NCI-H524 (cell line): ENCODE measurements at regions not wholly inside any gene's neighbourhood (a gene's known extent, or its start where the extent isn't known, plus 50 kb on each side); places are given as distances from the start of the nearest gene placed in this dataset.
A peak's percentile ranks its signal among the peaks of the same experiment; 100 is the strongest.

Experiments used
- DNase-seq, 2 experiments: peaks; one replicate each; lab custom pipeline; 2025; lab: John Stamatoyannopoulos, UW

DNA sequence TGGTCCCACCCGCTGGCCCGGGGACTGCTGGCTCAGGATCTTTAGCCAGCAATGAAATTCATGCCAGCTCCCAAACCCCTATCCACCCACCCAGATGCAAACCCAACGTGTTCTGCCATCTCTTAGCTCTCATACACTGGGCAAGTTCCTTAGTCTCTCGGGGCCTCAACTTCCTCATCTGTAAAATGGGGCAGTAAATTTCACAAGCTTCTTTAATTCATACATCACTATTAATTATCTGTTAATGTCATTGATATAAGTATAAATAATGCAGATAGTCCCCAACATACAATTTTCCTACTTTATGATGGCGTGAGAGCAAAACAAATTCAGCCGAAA is 398.7 kb downstream of the SOX9 start:
- no peak for DNase-seq

DNA sequence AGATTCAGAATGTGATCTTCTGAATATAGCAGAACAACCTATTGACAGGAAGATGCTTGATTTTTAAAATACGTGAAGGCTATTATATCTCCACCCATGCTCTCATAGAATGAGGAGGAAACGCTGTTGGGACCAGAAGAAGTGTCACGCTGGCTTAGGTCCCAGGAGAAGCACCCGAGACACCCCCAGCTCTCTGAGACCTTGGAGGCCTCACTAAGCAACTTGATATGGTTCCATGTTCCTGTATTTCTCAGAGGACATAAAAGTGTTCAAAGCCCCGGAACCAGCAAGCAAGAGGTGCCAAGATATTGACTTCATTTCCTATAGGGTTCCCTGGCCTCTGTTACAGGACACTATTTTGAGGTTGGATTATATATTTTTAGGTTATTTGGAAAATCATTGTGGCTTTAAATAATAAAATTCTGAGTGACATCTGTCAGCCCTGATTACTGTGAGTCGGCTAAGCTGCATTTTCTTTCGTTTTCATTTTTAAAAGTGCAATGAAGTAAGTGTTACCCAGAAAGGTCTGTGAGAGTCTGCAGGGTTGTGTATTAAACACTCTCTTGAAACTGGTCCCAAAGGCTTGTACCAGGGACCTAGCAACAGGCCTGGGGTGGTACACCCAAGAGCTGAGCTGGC is 400.0 kb downstream of the SOX9 start:
- DNase-seq, result no peak

DNA sequence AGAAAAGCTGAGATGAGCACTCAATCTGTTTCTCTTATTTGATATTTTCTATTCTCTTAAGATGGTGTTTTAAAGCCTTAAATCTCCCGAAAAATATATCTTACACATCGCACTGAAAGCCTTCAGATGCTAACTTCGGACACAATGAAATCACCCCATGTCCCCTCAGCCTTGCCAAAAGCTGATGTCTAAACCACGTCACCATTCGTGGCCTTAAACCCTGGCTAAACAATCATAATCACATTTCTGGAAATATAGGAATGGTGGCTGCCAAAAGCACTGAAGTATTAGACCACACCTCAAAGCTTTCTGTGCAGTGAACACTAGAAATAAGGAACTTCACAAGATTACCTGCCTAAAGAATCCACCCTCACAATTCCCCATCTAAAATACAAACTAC is 402.7 kb downstream of the SOX9 start:
- no peak for DNase-seq

DNA sequence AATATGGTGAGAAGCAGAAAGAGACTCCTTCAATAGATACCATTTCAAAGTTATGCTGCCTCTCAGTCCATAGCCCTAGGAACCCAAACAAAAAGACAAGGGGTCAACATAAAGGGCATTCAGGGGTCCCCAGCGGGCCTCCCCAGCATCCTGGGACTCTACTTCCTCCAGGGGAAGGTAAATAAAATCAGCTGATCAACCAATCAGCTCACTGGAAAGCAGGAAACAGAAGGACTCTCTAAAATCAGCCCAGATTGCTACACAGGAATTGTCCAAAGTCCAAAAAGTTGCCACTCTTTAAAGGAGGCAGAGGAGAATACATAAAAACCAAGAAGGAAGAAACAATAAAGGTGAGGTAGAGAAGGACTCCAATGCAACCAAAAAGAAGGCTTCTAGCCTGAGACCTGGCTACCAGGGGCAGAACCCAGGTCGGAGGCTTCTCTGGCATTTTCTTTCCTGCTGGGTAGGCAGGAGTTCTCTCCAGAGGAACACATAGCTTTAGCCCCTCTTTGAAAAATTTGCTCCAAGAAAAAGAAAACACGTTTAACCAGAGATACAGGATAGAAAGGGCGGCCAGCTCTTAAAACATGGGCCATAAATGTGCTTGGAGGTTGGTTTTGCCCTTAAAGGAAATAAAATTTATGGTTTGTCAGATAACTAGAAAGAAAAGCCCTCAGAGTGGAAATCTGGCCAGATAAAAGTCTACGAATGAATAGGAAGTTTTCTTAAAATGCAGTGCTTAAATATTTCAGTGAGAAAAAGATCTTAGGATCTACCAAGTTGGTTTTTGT is 404.6 kb downstream of the SOX9 start:
- DNase-seq, result no peak

DNA sequence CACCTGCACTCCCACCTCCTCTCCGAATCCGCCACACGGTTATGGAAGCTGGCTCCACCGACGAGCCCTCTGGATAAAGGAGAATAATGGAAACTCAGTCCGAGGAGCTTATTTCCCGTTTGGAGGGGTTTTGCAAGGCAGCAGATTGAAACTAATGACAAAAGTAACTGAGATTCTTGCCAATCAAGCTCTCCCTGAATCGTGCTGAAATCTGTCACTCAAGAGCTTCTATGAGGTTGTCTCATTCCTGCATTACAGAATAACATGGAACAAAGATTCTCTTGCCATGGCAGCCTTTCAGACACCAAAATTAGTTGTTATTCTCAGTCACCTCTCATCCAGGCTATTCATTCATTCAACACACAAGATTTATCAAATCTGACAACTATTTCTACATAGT is 405.9 kb downstream of the SOX9 start:
- DNase-seq, result no peak

DNA sequence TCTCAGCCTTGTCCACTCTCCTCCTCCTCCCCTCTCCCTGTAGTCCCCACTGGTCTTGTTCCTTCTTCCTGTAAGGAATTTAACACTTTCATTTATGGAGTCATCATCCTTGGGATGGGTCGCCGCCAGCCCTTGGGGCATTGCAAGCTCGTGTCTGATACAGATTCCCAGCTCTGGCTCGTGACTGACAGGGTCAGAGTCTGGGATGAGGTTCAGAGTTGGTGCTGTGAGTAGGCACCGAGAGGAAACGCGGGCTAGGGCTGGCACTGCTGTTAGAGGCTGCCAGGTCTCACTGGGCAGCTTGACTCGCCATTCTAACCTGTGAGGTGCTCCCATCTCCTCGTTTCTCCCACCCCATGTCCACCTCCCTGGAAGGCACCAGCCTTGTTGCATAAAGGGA is 407.0 kb downstream of the SOX9 start:
- no peak for DNase-seq

DNA sequence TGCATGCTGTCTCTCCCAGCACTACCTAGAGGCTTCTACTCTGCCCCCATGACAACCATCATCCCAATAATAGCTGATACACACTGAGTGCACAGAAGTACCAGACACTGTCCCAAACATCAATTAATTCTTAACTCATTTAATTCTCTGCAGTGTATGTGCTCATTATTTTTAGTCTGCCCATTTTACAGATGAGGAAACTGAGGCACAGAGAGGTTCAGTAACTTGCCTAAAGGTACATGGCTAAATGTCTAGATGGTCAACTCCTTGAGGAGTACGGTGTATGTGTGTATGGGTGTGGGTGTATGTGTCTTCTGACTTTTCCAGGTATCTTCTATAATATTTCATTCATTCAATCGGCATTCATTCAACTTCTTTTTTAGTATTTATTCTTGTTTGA is 407.9 kb downstream of the SOX9 start:
- DNase-seq, result no peak

DNA sequence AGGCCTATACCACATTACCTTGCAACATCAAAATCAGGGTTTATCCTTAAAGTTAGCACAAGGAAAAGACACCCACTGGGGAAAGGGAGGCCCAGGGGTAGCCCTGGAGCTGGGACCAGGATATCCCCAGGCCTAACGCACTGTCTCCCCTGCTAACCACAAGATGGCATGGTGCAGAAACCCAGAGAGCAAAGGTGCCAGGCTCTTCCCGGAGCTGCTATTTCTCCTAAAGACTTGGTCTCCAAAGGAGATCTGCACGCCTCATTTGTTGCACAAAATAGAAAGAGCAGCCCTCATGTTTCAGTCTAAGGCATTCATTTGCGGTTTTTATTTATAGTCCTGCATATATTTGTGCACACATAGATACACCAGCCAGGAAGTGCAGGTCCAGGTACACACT is 408.6 kb downstream of the SOX9 start:
- peak in 1 of 2 experiments; percentile 25 for DNase-seq

DNA sequence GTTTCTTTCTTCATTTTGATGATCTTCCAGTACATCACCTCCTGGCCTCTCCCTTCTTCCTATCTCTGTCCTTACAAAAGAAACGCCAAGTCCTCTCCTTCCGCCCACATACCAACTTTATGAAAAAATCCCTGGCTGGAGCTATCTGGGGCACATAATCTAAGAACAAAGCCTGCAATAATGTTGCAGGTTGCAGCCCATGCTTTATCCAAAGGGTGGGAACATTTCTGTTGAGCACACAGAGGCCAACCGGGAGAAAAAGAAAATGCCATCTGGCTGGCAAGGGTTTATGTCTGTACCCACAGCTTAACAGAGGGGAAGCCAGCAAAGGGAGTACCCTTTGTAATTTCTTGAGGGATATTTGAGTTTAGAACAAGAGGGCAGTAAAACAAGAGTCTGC is 409.6 kb downstream of the SOX9 start:
- DNase-seq, result peak; percentile 6 to 46

DNA sequence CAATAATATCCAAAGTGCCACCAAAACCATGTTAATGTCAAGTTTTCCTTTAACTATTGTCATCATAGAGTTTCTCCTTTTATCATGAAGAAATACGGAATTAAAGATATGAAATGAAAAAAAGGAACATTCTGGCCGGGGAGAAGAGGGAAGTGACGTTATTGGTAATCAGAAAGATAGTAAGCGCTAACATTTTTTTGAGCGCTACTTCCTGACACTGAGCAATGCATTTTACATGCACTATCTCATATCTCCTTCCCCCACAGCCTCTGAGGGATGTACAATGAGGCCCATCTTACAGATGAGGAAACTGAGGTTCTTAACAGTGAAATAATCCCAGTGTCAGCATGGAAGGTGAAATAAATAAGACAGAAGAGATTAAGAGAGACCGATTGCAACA is 410.9 kb downstream of the SOX9 start:
- DNase-seq, result no peak

DNA sequence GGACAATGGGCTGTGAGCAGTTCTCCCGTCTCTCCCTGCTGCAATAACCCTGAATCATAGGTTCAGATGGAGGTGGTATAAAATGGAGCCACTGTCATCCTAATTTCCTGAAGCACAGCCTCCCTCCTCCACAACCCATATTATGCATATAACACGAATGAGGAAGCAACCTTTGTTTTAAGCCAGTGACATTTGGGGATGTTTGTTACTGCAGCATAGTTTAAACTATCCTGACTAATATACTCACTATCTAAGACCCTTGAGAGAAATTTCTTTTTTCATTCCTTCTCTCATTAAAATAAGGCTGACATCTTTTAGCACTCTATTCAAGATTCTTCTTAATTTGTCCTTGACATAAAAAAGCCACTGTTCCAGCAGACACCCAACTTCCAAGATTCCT is 413.4 kb downstream of the SOX9 start:
- DNase-seq, result no peak

DNA sequence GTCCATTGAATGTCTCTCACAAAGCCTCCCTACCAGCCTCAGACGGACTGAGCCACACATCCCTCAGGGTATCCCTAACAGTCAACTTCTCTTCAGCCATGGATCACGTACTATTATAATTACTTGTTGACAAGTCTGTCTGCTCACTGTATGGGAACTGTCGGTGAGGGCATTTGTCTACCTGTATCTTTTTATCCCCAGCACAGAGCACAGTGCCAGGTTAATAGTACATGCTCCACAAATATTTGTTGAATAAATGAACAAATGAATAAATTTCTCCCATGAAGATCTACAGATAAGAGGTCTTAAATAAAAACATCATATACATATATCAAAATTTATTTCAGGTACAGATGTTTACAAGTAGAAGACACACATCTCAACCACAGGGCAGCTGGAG is 414.0 kb downstream of the SOX9 start:
- no peak for DNase-seq

DNA sequence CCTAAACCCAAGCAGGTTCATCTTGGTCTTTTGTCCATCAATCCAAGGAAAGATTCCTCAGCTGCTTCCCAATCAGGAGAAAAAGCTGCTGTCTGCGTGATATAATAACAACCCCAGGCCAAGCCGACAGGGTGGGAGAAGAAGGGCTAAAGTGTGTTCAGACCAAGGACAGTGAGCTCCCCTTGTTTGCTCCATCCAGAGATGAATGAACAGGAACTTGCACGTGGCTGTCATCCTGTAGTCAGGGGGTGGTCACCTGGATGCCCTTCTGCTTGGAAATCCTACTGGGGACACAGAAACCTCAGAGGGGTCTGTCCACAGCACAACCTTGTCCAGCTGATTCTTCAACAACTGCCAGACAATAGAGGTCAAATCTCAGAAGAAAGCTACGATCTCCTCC is 414.5 kb downstream of the SOX9 start:
- no peak for DNase-seq

DNA sequence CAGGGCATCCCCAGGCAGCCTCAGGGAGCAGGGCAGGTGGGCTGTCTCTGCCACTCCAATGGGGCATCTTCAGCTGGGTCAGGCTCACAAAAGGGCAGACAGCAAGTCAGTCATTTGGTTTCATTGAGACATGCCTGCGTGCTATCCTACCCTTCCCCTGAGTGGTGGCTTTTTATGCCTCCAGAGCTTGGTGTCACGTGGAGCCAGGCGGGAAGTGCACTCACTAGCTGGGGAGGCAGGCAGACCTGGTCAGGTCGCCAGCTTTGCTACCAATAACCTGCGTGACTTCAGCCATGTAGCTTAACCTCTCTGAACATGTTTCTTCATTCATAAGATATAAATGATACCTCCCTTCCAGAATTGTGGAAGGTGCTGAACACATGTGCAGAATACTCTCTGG is 415.0 kb downstream of the SOX9 start:
- no peak for DNase-seq

DNA sequence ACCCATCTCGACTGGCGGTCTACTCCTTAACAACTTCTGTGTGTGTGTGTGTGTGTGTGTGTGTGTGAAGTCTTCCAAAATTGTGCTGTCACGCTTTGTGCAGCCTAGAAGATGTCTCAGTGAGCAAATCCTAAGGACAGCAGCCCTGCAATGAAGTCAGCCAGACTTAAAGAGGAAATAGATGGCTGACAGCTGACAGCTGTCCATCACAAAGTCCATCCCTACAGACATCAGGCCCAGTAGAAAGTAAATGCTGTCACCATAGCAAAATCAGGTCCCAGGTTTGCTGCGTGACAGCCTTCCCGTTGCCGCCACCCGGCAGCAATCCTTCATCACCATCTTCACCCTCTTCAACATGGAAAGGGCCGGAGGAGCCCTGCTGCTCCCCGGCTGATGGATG is 416.0 kb downstream of the SOX9 start:
- DNase-seq, result no peak

DNA sequence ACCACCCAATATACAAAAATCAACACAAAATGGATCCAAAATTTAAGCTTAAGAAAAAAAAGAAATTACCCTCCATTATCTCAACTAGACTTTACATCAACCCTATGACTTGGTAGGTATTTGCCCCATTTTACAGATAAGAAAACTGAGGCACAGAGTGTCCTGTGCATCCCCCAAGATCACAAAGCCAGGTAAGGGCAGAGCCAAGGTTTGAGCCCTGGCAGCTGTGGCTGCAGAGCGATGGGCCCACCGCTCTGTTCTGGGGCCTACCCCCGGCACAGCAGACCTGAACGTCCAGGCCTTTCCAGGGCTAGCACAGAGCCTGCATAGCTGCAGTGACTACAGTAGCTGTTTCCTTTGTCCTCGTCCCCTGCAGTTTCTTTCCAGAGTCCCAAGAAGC is 417.6 kb downstream of the SOX9 start:
- DNase-seq, result no peak

DNA sequence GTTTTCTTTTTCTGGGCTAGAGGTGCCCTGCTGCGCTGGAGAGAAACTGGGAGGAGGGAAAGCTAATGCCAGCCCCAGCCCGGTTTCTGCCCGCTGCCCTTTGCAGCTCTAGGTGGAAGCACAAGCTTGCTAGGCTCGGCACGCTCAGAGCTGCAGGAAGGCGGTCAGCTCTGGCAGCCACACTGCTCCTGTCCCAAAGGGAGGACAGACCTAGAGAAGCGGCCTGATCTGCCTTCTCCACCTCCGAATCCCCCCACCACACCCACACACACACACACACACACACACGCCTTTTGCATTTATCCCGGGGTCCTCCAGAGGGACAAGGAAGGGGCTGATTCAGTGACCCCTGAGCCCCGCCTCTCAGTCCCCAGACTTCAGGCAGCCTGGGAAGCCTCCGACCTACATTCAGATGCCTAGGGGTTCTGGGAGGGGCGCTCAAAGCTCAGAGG is 418.1 kb downstream of the SOX9 start:
- no peak for DNase-seq

DNA sequence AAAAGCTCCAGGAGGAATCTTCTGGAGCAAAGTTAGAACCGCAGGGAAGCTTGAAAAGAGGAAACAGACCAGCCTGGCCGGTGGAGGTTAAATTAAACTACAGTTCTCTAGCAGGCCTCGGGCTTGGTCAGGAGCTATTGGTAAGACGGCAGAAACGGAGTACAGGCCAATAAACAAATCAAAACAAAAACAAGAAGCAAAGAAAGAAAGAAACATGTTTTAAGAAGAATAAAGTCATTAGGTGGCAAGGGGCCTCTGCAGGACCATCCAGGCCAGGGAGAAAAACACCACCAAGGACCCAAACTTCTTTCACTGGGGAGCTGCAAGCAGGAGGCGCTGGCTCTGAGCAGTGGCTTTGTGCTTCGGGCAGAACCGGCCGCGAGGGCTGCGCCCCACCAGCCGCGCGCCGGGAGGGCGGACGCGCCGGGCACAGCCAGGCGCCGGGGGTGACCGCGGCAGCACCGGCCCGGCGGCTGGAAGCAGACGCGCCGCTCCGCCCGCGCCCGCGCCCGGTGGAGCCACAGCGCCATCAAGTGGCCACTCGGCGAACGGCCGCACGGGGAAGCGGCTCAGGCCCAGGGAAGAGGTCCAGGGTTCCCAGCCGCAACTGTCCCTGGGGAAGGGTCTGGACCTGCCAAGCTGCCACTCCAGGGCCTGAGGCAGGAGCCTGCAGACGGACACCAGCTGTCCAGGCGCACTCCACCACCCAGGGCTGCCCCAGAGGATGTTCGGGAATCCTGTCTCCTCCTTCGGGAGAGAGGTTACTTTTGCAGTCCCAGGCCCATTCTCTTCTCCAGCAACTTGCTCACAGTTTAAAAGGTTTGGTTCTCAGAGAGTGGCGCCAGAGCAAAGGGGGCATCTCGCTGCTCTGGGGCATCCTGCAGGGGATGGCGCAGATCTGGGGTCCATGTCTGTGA is 419.4 kb downstream of the SOX9 start:
- peak; percentile 39 to 80 for DNase-seq

DNA sequence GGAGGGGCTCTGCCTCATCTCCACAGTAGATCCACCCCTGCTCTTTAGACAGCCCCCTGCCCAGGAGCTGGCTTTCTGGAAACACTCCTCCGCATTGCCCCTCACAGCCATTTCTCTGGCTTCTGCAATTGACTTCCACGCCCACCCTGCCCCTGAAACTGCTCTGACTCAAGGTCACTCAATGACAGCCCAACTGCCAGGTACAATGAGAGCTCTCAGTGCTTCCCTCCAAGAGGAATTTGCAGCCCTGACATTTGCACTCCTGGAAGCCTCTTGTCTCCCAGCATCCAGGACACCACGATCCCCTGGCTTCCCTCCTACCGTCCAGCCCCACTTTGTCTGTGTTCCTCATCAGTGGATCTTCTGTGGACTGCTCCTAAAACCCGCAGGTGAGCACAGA is 421.5 kb downstream of the SOX9 start:
- DNase-seq, result no peak

DNA sequence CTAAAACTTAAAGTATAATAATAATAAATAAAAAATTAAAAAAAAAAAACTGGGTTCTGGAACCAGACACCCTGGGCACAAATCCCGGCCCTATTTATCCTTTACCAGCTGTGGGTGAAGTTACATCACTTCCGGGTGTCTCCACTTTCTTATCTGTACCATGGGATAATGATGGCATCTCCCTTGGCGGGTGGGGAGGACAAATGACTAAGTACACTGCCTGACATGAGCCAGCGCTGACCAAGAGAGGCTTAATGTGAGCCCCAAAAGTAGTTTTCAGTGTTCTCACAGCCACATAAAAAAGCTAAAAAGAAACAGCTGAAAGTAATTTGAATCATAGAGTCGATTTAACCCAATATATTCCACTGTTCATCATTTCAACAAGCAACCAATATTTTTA is 424.9 kb downstream of the SOX9 start:
- no peak for DNase-seq

DNA sequence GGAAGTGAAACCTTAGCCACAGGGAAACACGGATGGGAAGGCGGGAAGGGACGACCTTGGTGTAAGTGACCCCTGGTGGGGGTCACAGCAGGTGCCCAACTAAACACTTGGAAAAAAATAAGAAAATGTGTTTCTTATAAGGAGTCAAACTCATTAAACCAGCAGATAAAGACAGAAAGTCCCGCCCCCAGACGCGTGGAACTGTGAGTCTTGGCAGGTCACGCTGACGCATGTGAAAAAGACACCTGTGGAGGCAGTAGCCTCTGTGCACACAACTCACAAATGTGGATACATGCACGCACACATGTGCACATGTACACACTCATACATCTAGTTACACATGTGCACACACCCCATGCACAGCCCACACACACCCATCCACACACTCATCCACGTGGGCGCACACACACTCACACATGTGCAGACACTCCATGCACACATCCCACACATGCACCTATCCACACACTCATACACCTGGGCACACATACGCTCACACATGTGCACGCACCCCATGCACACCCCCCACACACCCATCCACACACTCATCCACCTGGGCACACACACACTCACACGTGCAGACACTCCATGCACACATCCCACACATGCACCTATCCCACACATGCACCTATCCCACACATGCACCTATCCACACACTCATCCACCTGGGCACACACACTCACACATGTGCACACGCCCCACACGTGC is 432.4 kb downstream of the SOX9 start:
- DNase-seq, result no peak

DNA sequence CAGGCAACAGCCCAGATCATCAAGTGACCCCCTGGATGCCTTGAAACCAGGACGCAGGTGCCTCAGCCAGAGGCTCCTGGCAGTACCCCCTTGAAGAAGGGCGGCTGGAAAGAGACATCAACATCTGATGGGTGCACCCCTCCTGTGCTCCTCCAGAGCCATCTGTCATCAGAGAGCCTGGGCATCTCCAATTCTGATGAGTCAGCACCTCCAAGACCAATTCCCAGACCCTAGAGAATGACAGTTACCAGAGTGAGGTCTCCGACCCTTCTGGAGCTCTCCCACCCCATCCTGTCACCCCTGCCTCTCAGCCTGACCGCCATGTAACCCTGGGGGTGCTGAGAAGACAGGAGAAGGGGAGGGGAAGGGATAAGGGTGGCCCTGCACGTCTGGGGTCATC is 433.7 kb downstream of the SOX9 start:
- DNase-seq, result peak; percentile 30 to 74
